ENCODE measurements at regions not wholly inside any gene's neighbourhood (a gene's known extent, or its start where the extent isn't known, plus 50 kb on each side); places are given as distances from the start of the nearest gene placed in this dataset.

DNA sequence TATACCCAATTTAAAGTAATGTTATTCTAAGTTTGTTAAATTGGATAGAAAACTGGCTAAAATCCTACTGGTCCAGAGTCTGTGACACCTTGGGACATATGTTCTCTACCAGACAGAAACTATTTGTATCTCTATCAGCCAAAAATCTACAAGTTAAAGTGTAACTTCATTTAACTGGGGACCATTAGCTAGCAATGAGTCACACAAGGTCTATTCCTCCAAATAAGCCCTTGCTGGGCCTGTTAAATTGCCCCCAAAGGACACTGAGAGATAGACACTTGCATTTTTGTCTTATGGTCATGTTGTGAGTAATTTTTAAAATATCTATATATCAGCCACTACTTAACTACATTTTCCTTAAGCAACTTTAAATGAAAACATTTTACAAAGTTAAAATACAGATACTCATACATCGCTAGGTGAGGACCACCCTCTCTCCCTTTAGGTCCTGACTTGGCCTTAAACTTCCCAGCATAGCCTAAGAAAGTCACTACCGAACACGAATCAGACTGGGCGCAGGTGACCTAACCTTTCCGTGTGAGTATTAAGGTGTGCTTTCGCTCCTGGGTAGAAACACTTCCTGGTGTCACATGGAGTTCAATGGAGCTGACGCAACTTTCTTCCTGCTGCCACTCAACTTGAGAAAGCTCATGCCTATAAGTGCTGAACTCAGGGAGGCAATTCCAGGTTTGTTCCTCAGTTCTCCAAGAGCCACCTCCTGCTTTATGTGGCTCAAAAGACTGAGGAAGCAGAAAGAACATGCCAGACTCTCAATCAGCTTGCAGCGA is 249.1 kb downstream of the DIRAS2 start:
- DNase-seq = no peak

- no peak for DNase-seq
These were observed 247.8 kb downstream of the DIRAS2 start for GRCh38 chr9:90394871-90395270.

DNA sequence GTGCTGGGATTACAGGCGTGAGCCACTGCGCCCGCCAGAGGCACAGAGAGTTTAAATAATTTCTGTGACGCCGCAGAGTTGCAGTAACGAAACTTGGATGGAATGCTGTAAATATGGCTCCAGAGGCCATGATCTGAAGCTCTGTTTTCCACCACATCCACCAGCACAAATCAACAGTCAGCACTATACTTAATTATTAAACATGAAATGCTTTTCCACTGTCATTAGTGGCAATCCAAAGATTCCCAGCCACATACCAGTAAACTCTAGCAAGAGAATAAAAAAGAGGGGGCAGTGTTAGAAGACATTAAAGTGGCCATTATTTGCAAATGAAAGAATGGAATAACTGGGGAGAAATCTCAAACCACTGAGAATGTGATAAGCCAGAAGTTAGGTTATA is 242.5 kb downstream of the DIRAS2 start:
- DNase-seq = no peak

GRCh38 chr9:90408659-90409058 is 234.0 kb downstream of the DIRAS2 start:
- DNase-seq = no peak

GRCh38 chr9:90419221-90419851 is 223.3 kb downstream of the DIRAS2 start:
- no peak for DNase-seq

DNA sequence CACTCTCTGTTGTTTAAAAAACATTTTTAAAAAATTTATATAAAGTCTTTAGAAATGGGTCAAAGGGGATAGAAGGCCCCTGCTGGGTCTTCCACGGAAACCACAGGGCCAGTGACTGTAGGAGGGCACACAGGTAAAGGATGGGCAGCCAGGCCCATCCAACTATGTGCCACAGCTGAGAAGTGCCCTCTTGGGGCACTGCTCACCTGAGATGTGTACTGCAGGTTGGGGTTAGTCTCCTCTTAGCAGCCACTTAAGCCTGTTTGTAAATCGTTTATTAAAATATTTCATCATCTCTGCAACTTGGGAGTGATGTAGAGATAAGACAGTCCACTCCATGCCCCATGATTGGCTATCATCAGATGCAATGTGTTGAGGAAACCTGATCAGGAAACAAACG is 222.4 kb downstream of the DIRAS2 start:
- no peak for DNase-seq

GRCh38 chr9:90420768-90421513 is 221.7 kb downstream of the DIRAS2 start:
- DNase-seq = no peak

- DNase-seq = no peak
These were observed 220.8 kb downstream of the DIRAS2 start for GRCh38 chr9:90421786-90422185.

DNA sequence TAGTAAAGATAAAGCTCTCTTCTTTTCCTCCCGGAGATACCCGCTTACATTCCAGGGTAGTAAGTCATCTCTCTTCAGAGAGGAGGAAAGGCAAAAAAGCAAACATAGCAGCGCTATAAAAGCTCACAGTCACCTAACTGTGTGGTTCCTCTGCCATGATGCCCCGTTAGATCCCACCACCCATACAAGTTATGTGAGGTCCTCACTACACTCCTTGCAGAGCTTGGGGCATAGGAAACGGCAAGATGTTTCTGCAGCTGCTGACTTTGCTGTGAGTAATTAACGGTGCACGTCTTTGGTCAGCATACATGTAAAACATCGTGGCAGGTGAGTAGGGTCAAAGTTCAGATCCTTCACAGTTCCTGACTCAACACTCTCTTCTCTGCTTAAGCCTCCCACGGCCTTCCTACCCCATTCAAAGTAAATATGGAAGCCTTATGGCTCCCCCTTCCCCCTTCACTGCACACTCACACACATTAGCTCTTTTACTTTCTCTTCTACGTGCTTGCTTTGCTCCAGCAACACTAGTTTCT is 218.9 kb downstream of the DIRAS2 start:
- no peak for DNase-seq

DNA sequence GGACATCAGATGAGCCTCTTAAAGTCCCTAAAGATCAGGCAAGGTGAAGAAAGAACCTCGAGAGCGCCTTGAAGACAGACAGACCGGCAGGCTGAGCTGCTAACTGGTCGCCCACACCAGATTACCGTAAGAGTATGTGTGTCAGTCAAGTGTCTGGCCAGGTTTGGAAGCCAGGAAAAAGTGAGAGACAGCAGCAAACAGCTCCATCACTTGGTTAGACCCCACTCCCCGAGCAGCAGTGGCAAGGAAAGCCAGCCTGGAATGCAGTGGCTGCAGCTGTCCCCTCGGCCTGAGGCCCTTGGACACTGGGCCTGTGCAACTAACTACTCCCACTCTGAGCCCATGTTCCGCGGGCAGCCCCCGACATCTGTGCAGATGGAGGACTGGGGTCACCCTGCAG is 214.1 kb downstream of the DIRAS2 start:
- DNase-seq = no peak

DNA sequence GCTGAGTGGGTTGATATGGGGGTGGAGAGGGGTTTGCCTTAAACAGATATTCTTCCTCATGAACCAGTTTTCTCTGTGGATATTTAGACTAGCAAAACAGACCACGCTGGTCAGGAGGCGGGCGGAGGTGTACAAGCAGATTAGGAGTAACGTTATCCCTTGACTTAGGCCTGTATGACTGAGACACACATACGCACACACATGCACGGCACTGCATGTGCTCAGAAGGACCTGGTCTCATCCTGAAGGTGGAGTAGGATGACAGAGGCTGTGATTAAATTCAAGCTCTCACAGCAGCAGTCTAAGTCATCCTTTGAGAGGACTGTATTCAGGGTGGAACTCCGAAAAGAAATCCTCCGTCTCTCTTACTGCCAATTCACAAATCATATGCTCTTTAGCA is 209.7 kb downstream of the DIRAS2 start:
- no peak for DNase-seq

DNA sequence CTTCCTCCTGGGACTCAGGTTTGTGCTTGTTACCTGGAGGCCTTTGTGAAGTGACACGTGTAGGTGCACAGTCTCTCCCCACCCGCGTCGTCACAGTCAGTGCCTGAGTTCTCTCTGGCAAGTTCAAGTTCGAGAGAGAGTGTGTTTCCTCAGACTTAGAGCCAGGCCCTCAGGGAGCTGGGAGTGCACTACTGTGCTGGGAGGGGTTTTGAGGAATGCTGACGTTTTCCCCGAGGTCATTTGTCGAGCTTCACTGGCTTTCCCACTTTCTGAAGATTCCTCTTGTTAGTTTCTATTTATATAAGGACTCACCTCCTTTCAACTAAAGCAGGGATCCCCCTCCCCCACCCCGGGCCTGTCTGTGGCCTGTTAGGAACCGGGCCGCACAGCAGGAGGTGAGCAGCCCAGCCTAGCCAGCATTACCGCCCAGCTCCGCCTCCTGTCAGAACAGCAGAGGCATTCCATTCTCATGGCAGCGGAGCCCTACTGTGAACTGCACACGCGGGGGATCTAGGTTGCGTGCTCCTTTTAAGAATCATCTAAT is 209.2 kb downstream of the DIRAS2 start:
- no peak for DNase-seq

- no peak for DNase-seq
These were observed 200.8 kb downstream of the DIRAS2 start for GRCh38 chr9:90441814-90442213.

- DNase-seq = no peak
These were observed 199.9 kb downstream of the DIRAS2 start for GRCh38 chr9:90442723-90443122.

GRCh38 chr9:90444609-90445204 is 197.9 kb downstream of the DIRAS2 start:
- no peak for DNase-seq

DNA sequence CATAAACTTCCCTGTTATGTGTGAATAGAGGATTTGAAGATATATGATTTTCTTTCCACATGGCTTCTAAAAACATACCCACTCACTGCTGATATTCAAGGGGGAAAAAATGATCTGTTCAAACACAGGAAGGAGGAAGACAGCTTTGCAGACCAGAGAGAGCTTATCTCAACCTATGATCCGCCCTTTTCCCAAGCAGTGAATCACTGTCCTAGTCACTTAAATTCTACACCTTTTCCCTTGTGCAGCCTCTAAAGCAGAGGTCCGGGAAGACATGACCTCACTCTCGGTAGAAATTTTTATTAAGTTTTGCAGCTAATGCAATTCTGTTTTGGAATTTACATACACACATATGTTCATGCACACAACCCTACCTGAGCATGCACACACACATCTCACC is 197.2 kb downstream of the DIRAS2 start:
- no peak for DNase-seq

DNA sequence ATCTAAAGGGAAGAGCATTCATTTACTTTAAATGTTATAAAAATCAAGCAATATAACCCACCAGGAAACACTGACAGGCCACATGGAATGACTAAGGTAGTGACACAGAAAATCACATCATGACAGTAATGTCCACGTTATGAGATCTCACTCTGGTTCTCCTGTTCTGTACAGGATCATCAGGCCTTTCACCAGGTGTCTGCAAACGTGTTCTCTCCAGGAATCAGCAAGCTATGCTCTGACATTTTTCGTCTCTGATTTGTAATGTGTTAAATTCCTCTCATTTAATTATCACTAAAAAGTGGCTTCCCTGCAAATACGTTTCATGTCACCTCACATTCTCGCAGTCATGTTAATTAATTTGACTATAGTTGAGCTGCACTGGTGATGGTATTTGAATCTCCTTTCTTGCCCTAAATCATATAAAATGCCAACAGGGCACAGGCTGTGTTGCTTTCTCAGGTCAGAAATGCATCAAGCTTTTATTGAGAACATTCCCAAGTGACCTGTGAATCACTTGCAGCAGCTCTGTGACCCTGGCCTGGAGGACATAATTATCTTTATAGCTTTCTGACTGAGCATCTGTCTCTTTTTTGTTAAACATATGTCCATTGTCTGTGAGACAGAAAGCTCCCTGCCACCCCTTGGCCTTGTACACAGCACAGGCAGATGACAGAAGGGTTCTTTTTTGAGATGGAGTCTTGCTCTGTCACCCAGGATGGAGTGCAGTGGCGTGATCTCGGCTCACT is 196.2 kb downstream of the DIRAS2 start:
- no peak for DNase-seq

DNA sequence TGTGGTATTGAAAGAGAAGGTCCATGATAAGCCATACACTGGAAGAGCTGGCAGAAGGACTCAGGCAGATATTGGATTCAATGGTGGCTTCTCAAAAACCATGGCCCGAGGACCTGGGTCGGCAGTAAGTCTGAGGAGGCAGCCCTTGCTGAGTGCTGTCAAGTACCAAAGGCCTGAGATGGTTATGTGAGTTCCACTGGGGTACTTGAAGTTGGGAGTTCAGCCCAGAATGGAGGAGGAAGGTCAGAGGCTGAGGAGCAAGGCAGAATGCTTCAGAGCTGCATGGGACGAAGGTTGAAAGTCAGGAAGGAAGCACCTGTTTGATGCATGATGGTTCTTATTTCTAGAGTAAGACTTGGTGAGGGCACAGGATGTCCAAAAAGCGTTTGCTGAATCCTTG is 194.9 kb downstream of the DIRAS2 start:
- no peak for DNase-seq

- DNase-seq = no peak
These were observed 193.3 kb downstream of the DIRAS2 start for GRCh38 chr9:90449213-90449925.

GRCh38 chr9:90451804-90452203 is 190.8 kb downstream of the DIRAS2 start:
- no peak for DNase-seq

GRCh38 chr9:90455316-90455715 is 187.3 kb downstream of the DIRAS2 start:
- DNase-seq = no peak
